ENCODE measurements at regions not wholly inside any gene's neighbourhood (a gene's known extent, or its start where the extent isn't known, plus 50 kb on each side); places are given as distances from the start of the nearest gene placed in this dataset.

GRCh38 chr7:131196803-131197202 is 130.9 kb upstream of the MKLN1 start:
- intact Hi-C loops (cut with micrococcal nuclease; ENCODE audit: unreplicated experiment) = no loop called here
- POLR2A ChIA-PET (ENCODE audit: low non-redundant PET) = no interaction called here

GRCh38 chr7:131197920-131198615 is 129.6 kb upstream of the MKLN1 start:
- no peaks in the 10 kb centered on the region for H3K27me3 ChIP-seq (replicated peaks; ENCODE audit: insufficient read depth, low read depth, low read length, poor library complexity)
- no peaks in the 10 kb centered on the region for H3K36me3 ChIP-seq (ENCODE audit: insufficient read depth, low read length, poor library complexity, severe bottlenecking)
- TF ChIP-seq EZH2 (IDR thresholded peaks at IDR 0.05; ENCODE audit: borderline replicate concordance, low read depth, low read length, poor library complexity, severe bottlenecking) (no peak), CTCF (conservative IDR thresholded peaks at IDR 0.05; ENCODE audit: low read depth, low read length) (no peak)
- no peak overlapping the region for H3K27ac ChIP-seq (ENCODE audit: low read depth, low read length, poor library complexity, severe bottlenecking)
- ChIA-PET POLR2A (ENCODE audit: low non-redundant PET) (no interaction called here), CTCF (no interaction called here)
- no TSS peak for BruUV-seq (replicated peaks)
- no peaks in the 10 kb centered on the region for H3K4me1 ChIP-seq (ENCODE audit: insufficient read depth, low read length, poor library complexity, severe bottlenecking)
- intact Hi-C loops (cut with micrococcal nuclease; ENCODE audit: unreplicated experiment) = no loop called here
- no peaks in the 10 kb centered on the region for H3K9me3 ChIP-seq (ENCODE audit: low read depth, low read length, poor library complexity, severe bottlenecking)
- H3K4me3 ChIP-seq (ENCODE audit: low read depth, low read length, poor library complexity, severe bottlenecking) = no peak overlapping the region
- no peak for DNase-seq (ENCODE audit: low spot score)

More at GRCh38 chr7:131196803-131197202, 130.9 kb upstream of the MKLN1 start:
- TF ChIP-seq EZH2 (IDR thresholded peaks at IDR 0.05; ENCODE audit: borderline replicate concordance, low read depth, low read length, poor library complexity, severe bottlenecking) = no peak
- TF ChIP-seq CTCF (conservative IDR thresholded peaks at IDR 0.05; ENCODE audit: low read depth, low read length) = no peak
- peak; percentile 46 for DNase-seq (ENCODE audit: low spot score)
- no peaks in the 10 kb centered on the region for H3K27me3 ChIP-seq (replicated peaks; ENCODE audit: insufficient read depth, low read depth, low read length, poor library complexity)
- no peaks in the 10 kb centered on the region for H3K9me3 ChIP-seq (ENCODE audit: low read depth, low read length, poor library complexity, severe bottlenecking)
- H3K36me3 ChIP-seq (ENCODE audit: insufficient read depth, low read length, poor library complexity, severe bottlenecking) = no peaks in the 10 kb centered on the region
- no peak overlapping the region for H3K27ac ChIP-seq (ENCODE audit: low read depth, low read length, poor library complexity, severe bottlenecking)
- BruUV-seq (replicated peaks) = no TSS peak
- CTCF ChIA-PET = interaction anchor here (0.5 kb wide), 1 partner anchor 40 kb away, joined by 11 read pairs; no protein-coding TSS in a partner anchor
- H3K4me3 ChIP-seq (ENCODE audit: low read depth, low read length, poor library complexity, severe bottlenecking) = no peak overlapping the region
- H3K4me1 ChIP-seq (ENCODE audit: insufficient read depth, low read length, poor library complexity, severe bottlenecking) = no peaks in the 10 kb centered on the region

- H3K4me3 ChIP-seq (ENCODE audit: low read depth, low read length, poor library complexity, severe bottlenecking) = no peak overlapping the region
- H3K36me3 ChIP-seq (ENCODE audit: insufficient read depth, low read length, poor library complexity, severe bottlenecking) = no peaks in the 10 kb centered on the region
- ChIA-PET POLR2A (ENCODE audit: low non-redundant PET) (no interaction called here), CTCF (no interaction called here)
- no peak for TF ChIP-seq CTCF (conservative IDR thresholded peaks at IDR 0.05; ENCODE audit: low read depth, low read length)
- TF ChIP-seq EZH2 (IDR thresholded peaks at IDR 0.05; ENCODE audit: borderline replicate concordance, low read depth, low read length, poor library complexity, severe bottlenecking) = no peak
- BruUV-seq (replicated peaks) = no TSS peak
- H3K4me1 ChIP-seq (ENCODE audit: insufficient read depth, low read length, poor library complexity, severe bottlenecking) = no peaks in the 10 kb centered on the region
- H3K27ac ChIP-seq (ENCODE audit: low read depth, low read length, poor library complexity, severe bottlenecking) = no peak overlapping the region
- no peaks in the 10 kb centered on the region for H3K9me3 ChIP-seq (ENCODE audit: low read depth, low read length, poor library complexity, severe bottlenecking)
- H3K27me3 ChIP-seq (replicated peaks; ENCODE audit: insufficient read depth, low read depth, low read length, poor library complexity) = no peaks in the 10 kb centered on the region
- intact Hi-C loops (cut with micrococcal nuclease; ENCODE audit: unreplicated experiment) = no loop called here
- DNase-seq (ENCODE audit: low spot score) = no peak
Measured at GRCh38 chr7:131202451-131202850, 125.2 kb upstream of the MKLN1 start.

All from A673 (cell line).